HUDEP-2 (cell line): ENCODE measurements at regions not wholly inside any gene's neighbourhood (a gene's known extent, or its start where the extent isn't known, plus 50 kb on each side); places are given as distances from the start of the nearest gene placed in this dataset.
A peak's percentile ranks its signal among the peaks of the same experiment; 100 is the strongest.

ENCODE experiments used
- DNase-seq, 76 experiments: peaks; one replicate each; lab custom pipeline; 2025; ENCODE audit not compliant: unreplicated experiment in 76 of 76; lab: John Stamatoyannopoulos, UW

- no peak for DNase-seq
Measured at GRCh38 chr12:92583910-92584309, 118.9 kb upstream of the PLEKHG7 start.

GRCh38 chr12:92582893-92583292, 119.9 kb upstream of the PLEKHG7 start:
- no peak for DNase-seq

DNA sequence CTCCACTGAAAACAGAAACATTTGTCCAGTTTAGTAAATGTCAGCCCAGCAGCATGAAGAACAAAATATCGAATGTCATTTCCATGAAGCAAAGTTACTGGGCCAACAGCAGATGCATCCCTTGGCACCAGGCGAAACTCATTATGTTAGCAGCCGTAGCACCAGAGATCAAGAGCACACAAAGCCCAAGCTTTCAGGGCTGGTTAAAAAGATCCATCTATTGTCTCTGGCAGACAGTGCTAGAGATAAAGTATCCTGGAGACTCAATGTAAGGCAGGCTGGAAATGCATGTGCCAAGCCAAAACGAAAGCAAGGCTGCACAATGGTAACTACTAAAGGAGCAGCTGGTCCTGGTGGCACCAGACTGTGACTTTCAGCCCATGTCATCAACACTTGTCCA, 120.3 kb upstream of the PLEKHG7 start:
- no peak for DNase-seq

DNA sequence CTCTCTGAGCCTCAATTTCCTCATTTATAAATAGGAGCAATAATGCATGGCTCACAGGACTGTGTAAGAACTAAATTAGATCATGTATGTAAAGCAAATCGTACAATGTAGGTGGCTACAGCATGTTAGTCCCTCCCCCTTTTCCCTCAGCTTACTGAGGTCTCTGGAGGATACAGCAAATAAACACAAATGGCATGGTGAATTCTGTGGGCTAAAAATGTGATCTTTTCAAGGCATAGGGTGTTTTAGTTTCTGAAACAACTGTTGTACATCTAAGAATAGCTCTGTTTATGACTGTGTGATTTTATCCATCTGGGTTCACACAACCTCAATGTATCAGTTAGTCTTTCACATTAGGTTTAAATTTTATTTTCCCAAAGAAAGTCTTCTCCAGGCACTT, 121.2 kb upstream of the PLEKHG7 start:
- no peak for DNase-seq

- no peak for DNase-seq
Measured at GRCh38 chr12:92574911-92575570, 127.7 kb upstream of the PLEKHG7 start.

DNA sequence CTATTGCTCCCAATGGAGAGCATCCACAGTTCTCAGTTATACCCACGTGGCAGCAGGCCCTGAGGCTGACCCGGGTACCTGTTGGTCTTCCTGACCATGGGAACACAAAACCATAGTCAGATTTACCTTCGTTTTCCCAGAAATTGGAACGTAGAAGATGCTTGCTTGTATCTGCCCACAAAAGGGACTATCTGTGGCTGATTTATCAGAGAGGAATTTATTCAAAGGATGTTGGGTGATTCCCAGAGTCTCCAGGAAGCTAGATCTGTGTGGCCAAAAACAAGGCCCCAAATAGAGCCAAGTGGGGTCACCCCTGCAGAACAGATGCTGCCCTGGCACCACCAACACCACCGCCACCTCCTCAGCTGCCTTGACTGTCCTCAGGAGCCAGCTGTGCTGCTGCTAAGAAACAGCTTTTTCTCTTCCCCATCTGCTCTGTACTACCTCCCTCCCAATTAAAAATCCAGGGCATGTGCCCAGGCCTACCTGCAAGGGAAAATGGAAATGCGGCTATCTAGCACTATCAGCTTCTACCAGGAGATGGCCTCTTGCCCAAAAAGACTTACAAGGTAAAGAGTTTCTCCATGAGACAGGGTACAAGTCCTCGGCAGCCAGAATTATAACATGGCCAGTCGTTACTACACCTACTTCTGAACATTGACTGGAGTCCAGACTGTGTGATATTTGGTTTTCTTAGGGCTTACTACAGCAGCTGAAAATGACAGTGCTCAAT, 128.6 kb upstream of the PLEKHG7 start:
- DNase-seq, result peak in 1 of 76 experiments; percentile 11

- no peak for DNase-seq
Measured at GRCh38 chr12:92573104-92573503, 129.7 kb upstream of the PLEKHG7 start.

GRCh38 chr12:92571844-92572543, 130.8 kb upstream of the PLEKHG7 start:
- no peak for DNase-seq

- DNase-seq, result no peak
Measured at GRCh38 chr12:92571169-92571568, 131.6 kb upstream of the PLEKHG7 start.

GRCh38 chr12:92570056-92570753, 132.6 kb upstream of the PLEKHG7 start:
- DNase-seq, result peak in 29 of 76 experiments; percentile 2 to 46 (median 21)

GRCh38 chr12:92568691-92569090, 134.1 kb upstream of the PLEKHG7 start:
- DNase-seq, result no peak

DNA sequence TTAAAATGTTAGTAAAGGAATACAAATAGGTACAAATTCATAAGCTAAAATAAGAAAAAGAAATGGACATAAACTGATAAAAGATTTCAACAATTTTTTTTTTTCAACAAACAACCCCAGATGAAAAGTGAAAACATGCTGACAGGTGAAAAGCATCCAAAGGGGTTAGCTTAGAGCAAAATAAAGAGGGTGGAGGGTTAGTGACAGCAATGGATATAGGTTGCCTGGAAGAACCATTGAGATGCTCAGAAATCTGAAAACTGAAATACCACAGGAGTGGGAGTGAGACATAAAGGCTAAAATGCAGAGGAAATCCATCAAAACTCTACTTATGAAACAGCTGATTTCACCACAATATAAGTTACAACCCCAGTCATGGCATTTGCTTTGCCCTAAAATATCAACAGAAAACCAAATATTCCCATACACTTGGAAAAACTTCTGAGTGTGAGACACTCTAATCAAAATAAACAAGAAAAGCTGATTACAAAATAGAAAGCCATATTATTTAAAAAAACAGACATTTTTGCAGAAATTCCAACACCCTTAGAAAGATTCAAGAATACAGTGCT, 136.3 kb upstream of the PLEKHG7 start:
- DNase-seq, result no peak

- DNase-seq, result no peak
Measured at GRCh38 chr12:92563819-92564218, 139.0 kb upstream of the PLEKHG7 start.

GRCh38 chr12:92562063-92562734, 140.6 kb upstream of the PLEKHG7 start:
- DNase-seq, result no peak

GRCh38 chr12:92561543-92561899, 141.3 kb upstream of the PLEKHG7 start:
- DNase-seq, result peak in 19 of 76 experiments; percentile 0 to 54 (median 21)

- no peak for DNase-seq
Measured at GRCh38 chr12:92560713-92561542, 141.9 kb upstream of the PLEKHG7 start.

GRCh38 chr12:92558806-92559205, 144.0 kb upstream of the PLEKHG7 start:
- DNase-seq, result no peak

- DNase-seq, result no peak
Measured at GRCh38 chr12:92558215-92558773, 144.5 kb upstream of the PLEKHG7 start.

- DNase-seq, result no peak
Measured at GRCh38 chr12:92557422-92557724, 145.4 kb upstream of the PLEKHG7 start.
